GM23338 (cell line): ENCODE measurements at regions not wholly inside any gene's neighbourhood (a gene's known extent, or its start where the extent isn't known, plus 50 kb on each side); places are given as distances from the start of the nearest gene placed in this dataset.

ENCODE experiments used
- ATAC-seq: fragments of 200-7000 bp; cut with Tn5 transposase; 3 replicates; pipeline ENCODE4 v1.9.1; 2020
- DNase-seq: peaks from one replicate; pipeline ENCODE4 v3.0.0-alpha.2; 2015; ENCODE audit warnings: low spot score
- H2AFZ ChIP-seq: fragments of 200-600 bp; sonication (generic); 2 replicates; pipeline ENCODE4 v1.8.0; 2016; ENCODE audit warnings: antibody characterized with exemption, mild to moderate bottlenecking, moderate library complexity
- H3F3A ChIP-seq: fragments of 200-600 bp; sonication (generic); replicated peaks from 2 replicates; pipeline ENCODE4 v1.8.0; 2017; ENCODE audit warnings: antibody characterized with exemption, mixed run types, low read depth
- H3K27ac ChIP-seq: fragments of 200-600 bp; sonication (generic); 2 replicates; pipeline ENCODE4 v1.6.1; 2016; ENCODE audit warnings: low read depth
- H3K27me3 ChIP-seq: fragments of 200-600 bp; sonication (generic); 2 replicates; pipeline ENCODE4 v1.8.0; 2016; ENCODE audit warnings: mild to moderate bottlenecking, mixed run types, moderate library complexity; ENCODE audit not compliant: insufficient read depth
- H3K36me3 ChIP-seq: fragments of 200-600 bp; sonication (generic); 2 replicates; pipeline ENCODE4 v1.8.0; 2016; ENCODE audit warnings: mild to moderate bottlenecking; ENCODE audit not compliant: insufficient read depth
- H3K4me1 ChIP-seq: fragments of 200-600 bp; sonication (generic); 2 replicates; pipeline ENCODE4 v1.8.0; 2016; ENCODE audit warnings: mild to moderate bottlenecking, moderate library complexity; ENCODE audit not compliant: insufficient read depth
- H3K4me2 ChIP-seq: fragments of 200-600 bp; sonication (generic); 2 replicates; pipeline ENCODE4 v1.7.1; 2017; ENCODE audit warnings: mixed run types
- H3K4me3 ChIP-seq: fragments of 200-600 bp; sonication (generic); 2 replicates; pipeline ENCODE4 v1.6.1; 2016; ENCODE audit warnings: mixed run types
- H3K79me2 ChIP-seq: fragments of 200-600 bp; sonication (generic); replicated peaks from 2 replicates; pipeline ENCODE4 v1.8.0; 2017; ENCODE audit warnings: mild to moderate bottlenecking; ENCODE audit not compliant: insufficient read depth
- H3K9me2 ChIP-seq: fragments of 200-600 bp; sonication (generic); 2 replicates; pipeline ENCODE4 v1.8.0; 2017; ENCODE audit not compliant: insufficient read depth
- H4K20me1 ChIP-seq: fragments of 200-600 bp; sonication (generic); replicated peaks from 2 replicates; pipeline ENCODE4 v1.8.0; 2017; ENCODE audit warnings: mild to moderate bottlenecking; ENCODE audit not compliant: insufficient read depth
- H3K27ac Mint-ChIP-seq: 2 replicates; pipeline ENCODE4 v1.8.0; 2020; ENCODE audit warnings: inconsistent platforms, mild to moderate bottlenecking, moderate library complexity, mixed read lengths
- H3K27me3 Mint-ChIP-seq: 3 replicates; pipeline ENCODE4 v1.8.0; 2022; ENCODE audit warnings: low read depth, mild to moderate bottlenecking, moderate library complexity, mixed read lengths, inconsistent platforms; ENCODE audit not compliant: insufficient read depth, poor library complexity
- H3K36me3 Mint-ChIP-seq: 3 replicates; pipeline ENCODE4 v1.8.0; 2021; ENCODE audit warnings: low read depth, mild to moderate bottlenecking, inconsistent platforms, moderate library complexity, mixed read lengths
- H3K4me1 Mint-ChIP-seq: 3 replicates; pipeline ENCODE4 v1.8.0; 2020; ENCODE audit warnings: mild to moderate bottlenecking, inconsistent platforms, mixed read lengths
- H3K4me3 Mint-ChIP-seq: 3 replicates; pipeline ENCODE4 v1.8.0; 2021; ENCODE audit warnings: moderate library complexity, mild to moderate bottlenecking, inconsistent platforms, mixed read lengths
- H3K9me3 Mint-ChIP-seq: 3 replicates; pipeline ENCODE4 v1.8.0; 2020; ENCODE audit warnings: moderate library complexity, mild to moderate bottlenecking, inconsistent platforms, mixed read lengths
- EZH2phosphoT487 ChIP-seq: fragments of 200-600 bp; sonication (generic); IDR thresholded peaks from one replicate; pipeline ENCODE4 v1.8.1; 2018; ENCODE audit warnings: antibody characterized with exemption; ENCODE audit not compliant: unreplicated experiment
- POLR2AphosphoS5 ChIP-seq: IDR thresholded peaks from 2 replicates; pipeline ENCODE4 v1.6.1; 2016; ENCODE audit warnings: antibody characterized with exemption, low read depth
- REST ChIP-seq: IDR thresholded peaks from one replicate; pipeline ENCODE4 v1.6.1; 2018; ENCODE audit warnings: antibody characterized with exemption; ENCODE audit not compliant: unreplicated experiment
- STAT1 ChIP-seq: IDR thresholded peaks from one replicate; pipeline ENCODE4 v1.6.1; 2016; ENCODE audit warnings: antibody characterized with exemption; ENCODE audit not compliant: unreplicated experiment
- ZNF462 ChIP-seq: fragments of 250-450 bp; sonication (Bioruptor Pico); IDR thresholded peaks from 2 replicates; pipeline ENCODE4 v1.5.0; 2020; ENCODE audit warnings: mild to moderate bottlenecking, moderate library complexity

GRCh38 chr7:47720907-47721244 lies 139.0 kb upstream of the TNS3 start (continued):
- no peak for TF ChIP-seq ZNF462

GRCh38 chr7:47720141-47720906 lies 138.4 kb upstream of the TNS3 start:
- Histone ChIP-seq H3F3A (no peaks in the 10 kb centered on the region), H3K4me3 (no peak overlapping the region), H3K4me2 (no peak overlapping the region), H3K79me2 (no peaks in the 10 kb centered on the region), H3K36me3 (no peaks in the 10 kb centered on the region), H3K9me2 (peaks cover 6% of the 10 kb centered on the region), H3K27ac (no peak overlapping the region), H3K4me1 (peaks cover 4% of the 10 kb centered on the region), H3K27me3 (no peaks in the 10 kb centered on the region), H2AFZ (no peak overlapping the region), H4K20me1 (no peaks in the 10 kb centered on the region)
- DNase-seq (no peak), ATAC-seq (no peak)
- no peaks in the 10 kb centered on the region; the same call in 2 of the 3 replicates for H3K36me3 Mint-ChIP-seq
- H3K9me3 Mint-ChIP-seq: no peaks in the 10 kb centered on the region
- H3K4me1 Mint-ChIP-seq: peaks cover 11% of the 10 kb centered on the region
- H3K27me3 Mint-ChIP-seq: peaks cover 6% of the 10 kb centered on the region
- no peak overlapping the region; the same call in 1 of the 2 replicates for H3K27ac Mint-ChIP-seq
- H3K4me3 Mint-ChIP-seq: no peak overlapping the region
- no peak for TF ChIP-seq POLR2AphosphoS5
- TF ChIP-seq STAT1: no peak
- TF ChIP-seq EZH2phosphoT487: no peak
- TF ChIP-seq ZNF462: no peak
- TF ChIP-seq REST: no peak
